ENCODE measurements at regions not wholly inside any gene's neighbourhood (a gene's known extent, or its start where the extent isn't known, plus 50 kb on each side); places are given as distances from the start of the nearest gene placed in this dataset.

GRCh38 chr3:56856752-56857151 is 55.0 kb upstream of the ARHGEF3 start:
- TF ChIP-seq, protein P1, sequence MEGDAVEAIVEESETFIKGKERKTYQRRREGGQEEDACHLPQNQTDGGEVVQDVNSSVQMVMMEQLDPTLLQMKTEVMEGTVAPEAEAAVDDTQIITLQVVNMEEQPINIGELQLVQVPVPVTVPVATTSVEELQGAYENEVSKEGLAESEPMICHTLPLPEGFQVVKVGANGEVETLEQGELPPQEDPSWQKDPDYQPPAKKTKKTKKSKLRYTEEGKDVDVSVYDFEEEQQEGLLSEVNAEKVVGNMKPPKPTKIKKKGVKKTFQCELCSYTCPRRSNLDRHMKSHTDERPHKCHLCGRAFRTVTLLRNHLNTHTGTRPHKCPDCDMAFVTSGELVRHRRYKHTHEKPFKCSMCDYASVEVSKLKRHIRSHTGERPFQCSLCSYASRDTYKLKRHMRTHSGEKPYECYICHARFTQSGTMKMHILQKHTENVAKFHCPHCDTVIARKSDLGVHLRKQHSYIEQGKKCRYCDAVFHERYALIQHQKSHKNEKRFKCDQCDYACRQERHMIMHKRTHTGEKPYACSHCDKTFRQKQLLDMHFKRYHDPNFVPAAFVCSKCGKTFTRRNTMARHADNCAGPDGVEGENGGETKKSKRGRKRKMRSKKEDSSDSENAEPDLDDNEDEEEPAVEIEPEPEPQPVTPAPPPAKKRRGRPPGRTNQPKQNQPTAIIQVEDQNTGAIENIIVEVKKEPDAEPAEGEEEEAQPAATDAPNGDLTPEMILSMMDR (IDR thresholded peaks at IDR 0.05; ENCODE audit: low read depth, low read length) = no peak
- TF ChIP-seq POLR2A (IDR thresholded peaks at IDR 0.05; ENCODE audit: extremely low read depth, insufficient read length) = no peak

Measured in NB4 (cell line).